ENCODE measurements at regions not wholly inside any gene's neighbourhood (a gene's known extent, or its start where the extent isn't known, plus 50 kb on each side); places are given as distances from the start of the nearest gene placed in this dataset.

GRCh38 chr6:53731866-53732636 is 62.8 kb upstream of the LRRC1 start:
- TF ChIP-seq CTCF (conservative IDR thresholded peaks at IDR 0.05; ENCODE audit: low read length) (no peak), EZH2phosphoT487 (IDR thresholded peaks at IDR 0.05; ENCODE audit: borderline replicate concordance, low read depth, low read length) (no peak)

All from OCI-LY7 (cell line).